Heart left ventricle (tissue), 13 donors: ENCODE measurements at regions not wholly inside any gene's neighbourhood (a gene's known extent, or its start where the extent isn't known, plus 50 kb on each side); places are given as distances from the start of the nearest gene placed in this dataset.

Source experiments
- POLR2A ChIP-seq, 2 donors: fragments of 450-650 bp; IDR thresholded peaks; one replicate each; pipeline ENCODE4 v1.6.1; 2017; ENCODE audit warnings: antibody characterized with exemption in 2 of 2, mild to moderate bottlenecking in 2 of 2, moderate library complexity in 2 of 2
- TF ChIP-seq, protein P1 (sequence below), 12 donors: fragments of 200-600 bp; sonication (generic) in 4 of 12; IDR thresholded peaks; one replicate each; pipeline versions ENCODE4 v1.5.0 to v1.8.0; 2018 to 2022; ENCODE audit warnings: antibody characterized with exemption in 12 of 12, mild to moderate bottlenecking in 5 of 12
- donor health status: ischemic (EF 13 %, LVEDD 7.1; RV severe dilation, severe dysfunction).
- donor health status: DM: no; HTN: yes; CAD: no.
- donor health status: DM: no; HTN: no; CAD: no.
- donor health status: ischemic (EF 25% LVEDD 6.9; RV normal size, moderate dysfunction).
- donor health status: ischemic (EF 25% LVEDD 5.7; RV mildly dilated, moderate dysfunction).
- donor health status: ischemic (EF 35%, LVEDD 5.7; RV mildly dilated, moderate dysfunction).
- donor health status: nonischemic (EF 11% LVEDD 7.7; RV severe dilation, severe dysfunction).
- donor health status: DM: yes; HTN: yes; CAD: no.
- donor health status: PGD.
- donor health status: ischemic (EF 29% LVEDD 5.4; RV normal size, mild dysfunction).
- donor health status: nonischemic (EF 23%, LVEDD 6.1; RV moderate dilation, normal function).

GRCh38 chrX:113920661-113921060 is 663.2 kb upstream of the HTR2C start:
- TF ChIP-seq, protein P1, sequence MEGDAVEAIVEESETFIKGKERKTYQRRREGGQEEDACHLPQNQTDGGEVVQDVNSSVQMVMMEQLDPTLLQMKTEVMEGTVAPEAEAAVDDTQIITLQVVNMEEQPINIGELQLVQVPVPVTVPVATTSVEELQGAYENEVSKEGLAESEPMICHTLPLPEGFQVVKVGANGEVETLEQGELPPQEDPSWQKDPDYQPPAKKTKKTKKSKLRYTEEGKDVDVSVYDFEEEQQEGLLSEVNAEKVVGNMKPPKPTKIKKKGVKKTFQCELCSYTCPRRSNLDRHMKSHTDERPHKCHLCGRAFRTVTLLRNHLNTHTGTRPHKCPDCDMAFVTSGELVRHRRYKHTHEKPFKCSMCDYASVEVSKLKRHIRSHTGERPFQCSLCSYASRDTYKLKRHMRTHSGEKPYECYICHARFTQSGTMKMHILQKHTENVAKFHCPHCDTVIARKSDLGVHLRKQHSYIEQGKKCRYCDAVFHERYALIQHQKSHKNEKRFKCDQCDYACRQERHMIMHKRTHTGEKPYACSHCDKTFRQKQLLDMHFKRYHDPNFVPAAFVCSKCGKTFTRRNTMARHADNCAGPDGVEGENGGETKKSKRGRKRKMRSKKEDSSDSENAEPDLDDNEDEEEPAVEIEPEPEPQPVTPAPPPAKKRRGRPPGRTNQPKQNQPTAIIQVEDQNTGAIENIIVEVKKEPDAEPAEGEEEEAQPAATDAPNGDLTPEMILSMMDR (IDR thresholded peaks at IDR 0.05): no peak
- no peak for TF ChIP-seq POLR2A (IDR thresholded peaks at IDR 0.05)
